ENCODE measurements at regions not wholly inside any gene's neighbourhood (a gene's known extent, or its start where the extent isn't known, plus 50 kb on each side); places are given as distances from the start of the nearest gene placed in this dataset.
"Not testable (repeated sequence)": the region's sequence is repeated elsewhere in the genome, so short reads cannot be mapped to it uniquely, and the experiment has no call there.

GRCh38 chr12:33942172-33942571 is 80.1 kb upstream of the ALG10 start:
- ATAC-seq (ENCODE audit: insufficient read depth, low FRiP score) (no peak), DNase-seq (no peak)
- 69 to 76% methylated on average over 3 of the region's 3 CpGs for WGBS, 2 donors

GRCh38 chr12:33944703-33945437 is 77.4 kb upstream of the ALG10 start:
- Histone ChIP-seq H3K4me1 (ENCODE audit: control insufficient read depth in 5 of 5, insufficient read depth in 5 of 5, low read length in 5 of 5) (no peaks in the 10 kb centered on the region), H3K4me3 (no peak overlapping the region), H3K36me3 (ENCODE audit: control insufficient read depth in 4 of 4, insufficient read depth in 4 of 4, low read length in 4 of 4) (no peaks in the 10 kb centered on the region), H3K9ac (ENCODE audit: insufficient read depth in 1 of 2, low read length in 2 of 2) (no peak overlapping the region), H3K27me3 (ENCODE audit: control insufficient read depth in 3 of 3, insufficient read depth in 3 of 3, low read length in 2 of 3) (no peaks in the 10 kb centered on the region), H3K9me3 (ENCODE audit: control insufficient read depth in 4 of 4, insufficient read depth in 3 of 4, low read length in 3 of 4) (peaks cover 0 to under 1% (median 0%) of the 10 kb centered on the region in 4 donors), H3K27ac (ENCODE audit: low read depth in 1 of 2, low read length in 1 of 2) (no peak overlapping the region)
- ATAC-seq (ENCODE audit: insufficient read depth, low FRiP score) (no peak), DNase-seq (no peak)
- no peak for TF ChIP-seq CTCF (IDR thresholded peaks at IDR 0.05; ENCODE audit: control extremely low read depth, extremely low read depth)
- 80 to 91% methylated on average over 3 of the region's 3 CpGs for WGBS, 2 donors

More at GRCh38 chr12:33942172-33942571, 80.1 kb upstream of the ALG10 start:
- H3K9me3 ChIP-seq (ENCODE audit: control insufficient read depth in 4 of 4, insufficient read depth in 3 of 4, low read length in 3 of 4): no peaks in the 10 kb centered on the region
- no peak overlapping the region for H3K27ac ChIP-seq (ENCODE audit: low read depth in 1 of 2, low read length in 1 of 2)
- H3K36me3 ChIP-seq (ENCODE audit: control insufficient read depth in 4 of 4, insufficient read depth in 4 of 4, low read length in 4 of 4): no peaks in the 10 kb centered on the region
- no peak overlapping the region for H3K4me3 ChIP-seq
- H3K4me1 ChIP-seq (ENCODE audit: control insufficient read depth in 5 of 5, insufficient read depth in 5 of 5, low read length in 5 of 5): no peaks in the 10 kb centered on the region
- no peak for TF ChIP-seq CTCF (IDR thresholded peaks at IDR 0.05; ENCODE audit: control extremely low read depth, extremely low read depth)
- H3K27me3 ChIP-seq (ENCODE audit: control insufficient read depth in 3 of 3, insufficient read depth in 3 of 3, low read length in 2 of 3): no peaks in the 10 kb centered on the region
- no peak overlapping the region for H3K9ac ChIP-seq (ENCODE audit: insufficient read depth in 1 of 2, low read length in 2 of 2)

GRCh38 chr12:33945438-33945784 is 76.9 kb upstream of the ALG10 start:
- Histone ChIP-seq H3K9ac (ENCODE audit: insufficient read depth in 1 of 2, low read length in 2 of 2) (no peak overlapping the region), H3K27ac (ENCODE audit: low read depth in 1 of 2, low read length in 1 of 2) (no peak overlapping the region), H3K36me3 (ENCODE audit: control insufficient read depth in 4 of 4, insufficient read depth in 4 of 4, low read length in 4 of 4) (no peaks in the 10 kb centered on the region), H3K27me3 (ENCODE audit: control insufficient read depth in 3 of 3, insufficient read depth in 3 of 3, low read length in 2 of 3) (no peaks in the 10 kb centered on the region), H3K4me3 (no peak overlapping the region), H3K9me3 (ENCODE audit: control insufficient read depth in 4 of 4, insufficient read depth in 3 of 4, low read length in 3 of 4) (peaks cover 0 to 6% (median 2%) of the 10 kb centered on the region in 4 donors), H3K4me1 (ENCODE audit: control insufficient read depth in 5 of 5, insufficient read depth in 5 of 5, low read length in 5 of 5) (no peaks in the 10 kb centered on the region)
- 71 to 76% methylated on average over 6 of the region's 6 CpGs for WGBS, 2 donors
- no peak for ATAC-seq (ENCODE audit: insufficient read depth, low FRiP score)
- TF ChIP-seq CTCF (IDR thresholded peaks at IDR 0.05; ENCODE audit: control extremely low read depth, extremely low read depth): no peak
- DNase-seq: no peak

- H3K9me3 ChIP-seq (ENCODE audit: control insufficient read depth in 4 of 4, insufficient read depth in 3 of 4, low read length in 3 of 4); H3K4me3 ChIP-seq; H3K27me3 ChIP-seq (ENCODE audit: control insufficient read depth in 3 of 3, insufficient read depth in 3 of 3, low read length in 2 of 3); H3K36me3 ChIP-seq (ENCODE audit: control insufficient read depth in 4 of 4, insufficient read depth in 4 of 4, low read length in 4 of 4); ATAC-seq (ENCODE audit: insufficient read depth, low FRiP score); H3K4me1 ChIP-seq (ENCODE audit: control insufficient read depth in 5 of 5, insufficient read depth in 5 of 5, low read length in 5 of 5); DNase-seq; H3K9ac ChIP-seq (ENCODE audit: insufficient read depth in 1 of 2, low read length in 2 of 2); H3K27ac ChIP-seq (ENCODE audit: low read depth in 1 of 2, low read length in 1 of 2): not testable (repeated sequence)
- WGBS, 2 donors: 90 to 93% methylated on average over 7 of the region's 7 CpGs
Observed at GRCh38 chr12:33966219-33966618, 56.1 kb upstream of the ALG10 start.

Data from lung (tissue), 11 donors.